Cardiac muscle cell (in vitro differentiated cells and primary cell): ENCODE measurements at regions not wholly inside any gene's neighbourhood (a gene's known extent, or its start where the extent isn't known, plus 50 kb on each side); places are given as distances from the start of the nearest gene placed in this dataset.
A peak's percentile ranks its signal among the peaks of the same experiment; 100 is the strongest.

Experiments used
- DNase-seq, 2 donors: peaks; one replicate each; pipeline versions ENCODE4 v3.0.0 to v3.0.0-alpha.2; 2010 to 2017; ENCODE audit warnings: low read depth in 1 of 2, low spot score in 1 of 2
- H3K27ac ChIP-seq: fragments of 200-600 bp; sonication (generic); 2 replicates; pipeline ENCODE4 v1.5.1; 2016
- H3K27me3 ChIP-seq: fragments of 200-600 bp; sonication (generic); 2 replicates; pipeline ENCODE4 v1.6.0; 2016; ENCODE audit warnings: control low read depth
- H3K36me3 ChIP-seq: fragments of 200-600 bp; sonication (generic); 2 replicates; pipeline ENCODE4 v1.5.1; 2016; ENCODE audit warnings: control low read depth
- H3K4me1 ChIP-seq: fragments of 200-600 bp; sonication (generic); 2 replicates; pipeline ENCODE4 v1.8.1; 2017; ENCODE audit warnings: low read depth, mild to moderate bottlenecking, mixed run types
- H3K4me3 ChIP-seq: fragments of 200-600 bp; sonication (generic); 2 replicates; pipeline ENCODE4 v1.5.1; 2016; ENCODE audit warnings: mild to moderate bottlenecking
- H3K9me3 ChIP-seq: fragments of 200-600 bp; sonication (generic); 2 replicates; pipeline ENCODE4 v1.5.1; 2017; ENCODE audit warnings: low read depth, mild to moderate bottlenecking, control low read depth
- TF ChIP-seq, protein P1 (sequence below): IDR thresholded peaks from 2 replicates; pipeline ENCODE4 v1.5.1; 2012; ENCODE audit warnings: low read depth, mild to moderate bottlenecking, low read length

- Histone ChIP-seq H3K4me3 (no peak overlapping the region), H3K27ac (no peak overlapping the region), H3K4me1 (no peaks in the 10 kb centered on the region), H3K27me3 (no peaks in the 10 kb centered on the region), H3K9me3 (no peaks in the 10 kb centered on the region), H3K36me3 (no peaks in the 10 kb centered on the region)
- DNase-seq: no peak
- TF ChIP-seq, protein P1, sequence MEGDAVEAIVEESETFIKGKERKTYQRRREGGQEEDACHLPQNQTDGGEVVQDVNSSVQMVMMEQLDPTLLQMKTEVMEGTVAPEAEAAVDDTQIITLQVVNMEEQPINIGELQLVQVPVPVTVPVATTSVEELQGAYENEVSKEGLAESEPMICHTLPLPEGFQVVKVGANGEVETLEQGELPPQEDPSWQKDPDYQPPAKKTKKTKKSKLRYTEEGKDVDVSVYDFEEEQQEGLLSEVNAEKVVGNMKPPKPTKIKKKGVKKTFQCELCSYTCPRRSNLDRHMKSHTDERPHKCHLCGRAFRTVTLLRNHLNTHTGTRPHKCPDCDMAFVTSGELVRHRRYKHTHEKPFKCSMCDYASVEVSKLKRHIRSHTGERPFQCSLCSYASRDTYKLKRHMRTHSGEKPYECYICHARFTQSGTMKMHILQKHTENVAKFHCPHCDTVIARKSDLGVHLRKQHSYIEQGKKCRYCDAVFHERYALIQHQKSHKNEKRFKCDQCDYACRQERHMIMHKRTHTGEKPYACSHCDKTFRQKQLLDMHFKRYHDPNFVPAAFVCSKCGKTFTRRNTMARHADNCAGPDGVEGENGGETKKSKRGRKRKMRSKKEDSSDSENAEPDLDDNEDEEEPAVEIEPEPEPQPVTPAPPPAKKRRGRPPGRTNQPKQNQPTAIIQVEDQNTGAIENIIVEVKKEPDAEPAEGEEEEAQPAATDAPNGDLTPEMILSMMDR: no peak
These were observed 326.9 kb downstream of the DUSP10 start for GRCh38 chr1:221414772-221415539.

DNA sequence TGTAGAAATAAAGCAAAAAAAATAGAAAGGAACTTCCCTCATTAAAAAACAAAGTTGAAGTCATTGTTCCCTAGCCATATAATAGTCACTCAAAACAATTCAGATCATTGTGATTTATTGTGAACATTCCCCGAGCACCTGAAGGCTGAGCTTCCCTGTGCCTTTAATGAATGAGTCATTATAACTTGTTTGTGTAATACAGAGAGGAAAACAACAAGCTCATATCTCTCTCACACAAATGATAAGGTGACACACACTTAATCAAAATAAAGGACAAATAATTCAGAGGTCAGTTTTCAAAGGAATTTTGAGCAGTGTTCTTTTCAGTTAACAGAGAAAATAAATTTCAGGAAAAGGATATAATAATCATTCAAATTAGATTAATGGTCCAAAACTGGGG, 326.2 kb downstream of the DUSP10 start:
- TF ChIP-seq, protein P1: no peak
- Histone ChIP-seq H3K36me3 (no peaks in the 10 kb centered on the region), H3K4me3 (no peak overlapping the region), H3K27me3 (no peaks in the 10 kb centered on the region), H3K9me3 (no peaks in the 10 kb centered on the region), H3K4me1 (no peaks in the 10 kb centered on the region), H3K27ac (no peak overlapping the region)
- no peak for DNase-seq

- H3K9me3 ChIP-seq: no peaks in the 10 kb centered on the region
- no peak for DNase-seq
- no peak overlapping the region for H3K4me3 ChIP-seq
- no peaks in the 10 kb centered on the region for H3K36me3 ChIP-seq
- no peak overlapping the region for H3K27ac ChIP-seq
- TF ChIP-seq, protein P1: no peak
- no peaks in the 10 kb centered on the region for H3K4me1 ChIP-seq
- no peaks in the 10 kb centered on the region for H3K27me3 ChIP-seq
These were observed 325.7 kb downstream of the DUSP10 start for GRCh38 chr1:221416142-221416541.

DNA sequence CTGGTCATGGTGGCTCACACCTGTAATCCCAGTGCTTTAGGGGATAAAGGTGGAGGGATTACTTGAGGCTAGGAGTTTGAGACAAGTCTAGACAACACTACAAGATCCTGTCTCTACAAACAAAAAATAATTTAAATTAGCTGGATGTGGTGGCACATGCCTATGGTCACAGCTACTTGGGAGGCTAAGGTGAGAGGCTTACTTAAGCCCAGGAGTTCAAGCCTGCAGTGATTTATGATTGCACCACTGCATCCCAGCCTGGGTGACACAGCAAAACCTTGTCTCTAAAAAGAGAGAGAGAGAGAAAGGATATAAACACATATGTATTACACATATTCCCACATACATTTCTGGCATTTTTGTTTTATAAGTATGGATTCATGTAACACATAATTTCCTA, 325.2 kb downstream of the DUSP10 start:
- TF ChIP-seq, protein P1: no peak
- Histone ChIP-seq H3K4me1 (no peaks in the 10 kb centered on the region), H3K4me3 (no peak overlapping the region), H3K9me3 (no peaks in the 10 kb centered on the region), H3K36me3 (no peaks in the 10 kb centered on the region), H3K27me3 (no peaks in the 10 kb centered on the region), H3K27ac (no peak overlapping the region)
- no peak for DNase-seq

- Histone ChIP-seq H3K4me3 (no peak overlapping the region), H3K27ac (no peak overlapping the region), H3K27me3 (no peaks in the 10 kb centered on the region), H3K36me3 (no peaks in the 10 kb centered on the region), H3K4me1 (no peaks in the 10 kb centered on the region), H3K9me3 (no peaks in the 10 kb centered on the region)
- TF ChIP-seq, protein P1: no peak
- peak in 1 of 2 donors; percentile 23 for DNase-seq
These were observed 323.5 kb downstream of the DUSP10 start for GRCh38 chr1:221418346-221418745.
